Neural cell (in vitro differentiated cells): ENCODE measurements at regions not wholly inside any gene's neighbourhood (a gene's known extent, or its start where the extent isn't known, plus 50 kb on each side); places are given as distances from the start of the nearest gene placed in this dataset.

Experiments
- H2AFZ ChIP-seq: fragments of 200-600, 300-800 bp; sonication (generic), shearing (Covaris generic); 2 replicates; pipeline ENCODE4 v1.6.0; 2014; ENCODE audit warnings: low read depth, mild to moderate bottlenecking, antibody characterized with exemption, low read length, moderate library complexity
- H3F3A ChIP-seq: fragments of 200-600 bp; shearing (Covaris generic); 2 replicates; pipeline ENCODE4 v1.6.1; 2016; ENCODE audit warnings: mild to moderate bottlenecking, moderate library complexity, mixed read lengths, antibody characterized with exemption, low read length; ENCODE audit not compliant: insufficient read depth, poor library complexity, severe bottlenecking
- H3K27ac ChIP-seq: fragments of 200-600, 300-800 bp; sonication (generic), shearing (Covaris generic); 2 replicates; pipeline ENCODE4 v1.5.1; 2014; ENCODE audit warnings: mild to moderate bottlenecking, low read length, moderate library complexity
- H3K27me3 ChIP-seq: fragments of 300-800, 200-600 bp; sonication (generic), shearing (Covaris generic); 2 replicates; pipeline ENCODE4 v1.6.0; 2014; ENCODE audit warnings: mild to moderate bottlenecking, low read depth, low read length, moderate library complexity; ENCODE audit not compliant: insufficient read depth
- H3K36me3 ChIP-seq: fragments of 300-800, 200-600 bp; sonication (generic), shearing (Covaris generic); 2 replicates; pipeline ENCODE4 v1.5.1; 2014; ENCODE audit warnings: mild to moderate bottlenecking, antibody characterized with exemption, low read length, moderate library complexity; ENCODE audit not compliant: insufficient read depth
- H3K4me2 ChIP-seq: fragments of 300-800, 200-600 bp; sonication (generic), shearing (Covaris generic); 2 replicates; pipeline ENCODE4 v1.6.0; 2014; ENCODE audit warnings: mild to moderate bottlenecking, low read length
- H3K4me3 ChIP-seq: fragments of 300-800, 200-600 bp; sonication (generic), shearing (Covaris generic); 2 replicates; pipeline ENCODE4 v1.5.1; 2014; ENCODE audit warnings: mild to moderate bottlenecking, low read length, moderate library complexity
- H3K79me2 ChIP-seq: fragments of 200-600 bp; shearing (Covaris generic); replicated peaks from 2 replicates; pipeline ENCODE4 v1.6.0; 2014; ENCODE audit warnings: mild to moderate bottlenecking, low read length, moderate library complexity; ENCODE audit not compliant: insufficient read depth
- H3K9ac ChIP-seq: fragments of 300-800, 200-600 bp; sonication (generic), shearing (Covaris generic); 2 replicates; pipeline ENCODE4 v1.6.1; 2016; ENCODE audit warnings: mild to moderate bottlenecking, low read length, mixed read lengths
- H3K9me2 ChIP-seq: fragments of 200-600 bp; shearing (Covaris generic); 2 replicates; pipeline ENCODE4 v1.6.1; 2016; ENCODE audit warnings: mild to moderate bottlenecking, low read length, mixed read lengths; ENCODE audit not compliant: insufficient read depth
- H3K9me3 ChIP-seq: fragments of 200-600, 300-800 bp; sonication (generic), shearing (Covaris generic); 2 replicates; pipeline ENCODE4 v1.6.1; 2016; ENCODE audit warnings: mild to moderate bottlenecking, mixed run types, low read length, moderate library complexity, mixed read lengths
- H4K20me1 ChIP-seq: fragments of 200-600 bp; shearing (Covaris generic); 2 replicates; pipeline ENCODE4 v1.6.1; 2016; ENCODE audit warnings: mild to moderate bottlenecking, mixed run types; ENCODE audit not compliant: insufficient read depth
- EP300 ChIP-seq: fragments of 450-650 bp; conservative IDR thresholded peaks from 2 replicates; pipeline ENCODE4 v1.6.1; 2014; ENCODE audit warnings: antibody characterized with exemption, mild to moderate bottlenecking, moderate library complexity; ENCODE audit not compliant: poor library complexity, severe bottlenecking
- EZH2 ChIP-seq: fragments of 200-600, 300-800 bp; shearing (Covaris generic), sonication (generic); IDR thresholded peaks from 2 replicates; pipeline ENCODE4 v1.6.1; 2014; ENCODE audit warnings: antibody characterized with exemption, low read length, borderline replicate concordance, mild to moderate bottlenecking; ENCODE audit not compliant: insufficient read depth, poor library complexity, severe bottlenecking
- MXI1 ChIP-seq: fragments of 450-650 bp; conservative IDR thresholded peaks from 2 replicates; pipeline ENCODE4 v1.6.1; 2014; ENCODE audit warnings: antibody characterized with exemption, mild to moderate bottlenecking; ENCODE audit not compliant: poor library complexity, severe bottlenecking
- POLR2AphosphoS5 ChIP-seq: IDR thresholded peaks from 2 replicates; pipeline ENCODE4 v1.6.1; 2012
- RAD21 ChIP-seq: fragments of 450-650 bp; conservative IDR thresholded peaks from 2 replicates; pipeline ENCODE4 v1.6.1; 2014; ENCODE audit warnings: antibody characterized with exemption, mild to moderate bottlenecking, moderate library complexity
- SMC3 ChIP-seq: fragments of 450-650 bp; conservative IDR thresholded peaks from 2 replicates; pipeline ENCODE4 v1.6.1; 2014; ENCODE audit warnings: antibody characterized with exemption, mild to moderate bottlenecking, moderate library complexity; ENCODE audit not compliant: poor library complexity
- TAF1 ChIP-seq: IDR thresholded peaks from 2 replicates; pipeline ENCODE4 v1.6.1; 2012; ENCODE audit warnings: low read depth
- TF ChIP-seq, protein P1 (sequence below): IDR thresholded peaks from 2 replicates; pipeline ENCODE4 v1.6.1; 2012; ENCODE audit warnings: borderline replicate concordance
- TF ChIP-seq, protein P2 (sequence below): fragments of 450-650 bp; IDR thresholded peaks from 2 replicates; pipeline ENCODE4 v1.5.1; 2014; ENCODE audit warnings: antibody characterized with exemption, mild to moderate bottlenecking, moderate library complexity; ENCODE audit not compliant: poor library complexity, severe bottlenecking

DNA sequence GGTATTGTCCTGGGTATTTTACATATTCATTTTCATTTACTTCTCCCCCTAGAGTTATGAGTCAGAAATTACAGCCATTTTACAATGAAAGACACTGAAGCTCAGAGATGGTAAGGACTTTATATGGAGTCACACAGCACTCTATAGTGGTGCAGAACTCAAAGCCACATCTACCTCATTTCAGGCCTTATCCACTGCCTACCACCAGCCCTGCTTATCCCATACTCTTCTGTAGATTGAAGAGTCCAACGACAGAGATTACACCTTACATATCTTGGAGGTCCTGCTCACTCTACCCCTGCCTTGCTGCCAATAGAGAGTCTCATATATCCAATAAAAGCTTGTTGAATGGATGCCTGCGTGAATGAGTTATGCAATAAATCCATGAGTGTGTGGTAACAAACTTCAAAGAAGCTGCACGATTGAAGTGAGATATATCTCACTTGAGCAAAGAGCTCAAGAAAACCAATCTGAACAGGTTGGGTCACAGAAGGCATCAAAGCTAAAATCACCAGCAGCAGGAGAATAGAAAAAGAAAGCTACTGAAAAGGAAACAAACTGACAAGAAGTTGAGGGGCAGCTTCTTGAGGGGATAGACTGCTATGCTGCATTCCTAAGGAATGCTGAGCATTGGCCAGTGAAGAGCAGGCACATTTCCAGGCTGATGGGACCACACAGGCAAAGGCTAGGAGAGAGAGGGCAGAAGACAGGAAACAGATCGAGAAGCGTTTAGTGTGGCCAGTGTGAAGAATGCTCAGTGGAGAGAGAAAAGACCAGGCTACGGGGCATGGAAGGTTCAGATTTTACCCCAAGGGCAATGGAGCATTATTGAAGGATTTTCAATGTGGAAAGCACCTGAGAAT lies 585.6 kb downstream of the DHX35 start:
- Histone ChIP-seq H3K9me2 (no peaks in the 10 kb centered on the region), H3K4me3 (no peak overlapping the region), H3K9ac (no peak overlapping the region), H3K27ac (no peak overlapping the region), H3K9me3 (no peaks in the 10 kb centered on the region), H3K27me3 (no peaks in the 10 kb centered on the region), H3K4me2 (no peak overlapping the region), H3K36me3 (no peaks in the 10 kb centered on the region), H4K20me1 (no peaks in the 10 kb centered on the region), H3F3A (peaks cover 3% of the 10 kb centered on the region), H3K79me2 (no peaks in the 10 kb centered on the region), H2AFZ (no peak overlapping the region)
- TF ChIP-seq TAF1 (no peak), MXI1 (no peak), RAD21 (no peak)

DNA sequence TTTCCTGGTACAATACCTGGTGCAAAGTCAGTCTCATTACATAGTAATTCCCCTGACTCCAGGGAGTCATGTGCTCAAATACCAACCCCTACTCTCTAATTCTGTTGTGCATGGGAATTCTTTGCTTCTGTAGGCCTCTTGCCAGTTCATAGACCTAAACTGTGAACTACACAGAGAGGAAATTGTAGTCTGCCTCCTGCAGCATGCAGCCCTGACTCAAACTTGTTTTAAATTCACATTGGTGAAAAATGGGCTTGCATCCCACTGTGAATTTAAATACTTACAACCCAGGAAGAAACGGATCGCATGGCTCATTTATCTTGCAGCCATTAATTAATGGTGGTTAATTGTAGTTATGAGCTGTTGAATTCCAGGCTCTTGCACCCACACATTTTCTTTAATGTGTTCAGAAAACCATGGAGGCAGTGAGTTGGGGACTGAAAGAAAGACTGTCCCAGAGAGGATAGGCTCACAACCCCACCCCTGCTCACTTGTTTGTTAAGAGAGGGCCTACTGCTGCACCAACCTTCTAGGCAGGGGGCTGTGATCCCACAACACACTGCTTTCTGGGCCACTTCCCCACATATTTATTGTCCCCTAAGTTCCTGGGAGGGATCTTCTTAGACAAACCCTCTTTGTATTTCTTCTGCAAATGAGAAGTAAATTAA lies 579.1 kb downstream of the DHX35 start:
- no peak overlapping the region for H2AFZ ChIP-seq

More for the DNA sequence above, 579.1 kb downstream of the DHX35 start:
- no peaks in the 10 kb centered on the region for H3K79me2 ChIP-seq
- no peak overlapping the region for H3K27ac ChIP-seq
- no peak overlapping the region for H3K9ac ChIP-seq
- no peak overlapping the region for H3K4me3 ChIP-seq
- no peaks in the 10 kb centered on the region for H3K36me3 ChIP-seq
- no peaks in the 10 kb centered on the region for H3K27me3 ChIP-seq
- no peaks in the 10 kb centered on the region for H4K20me1 ChIP-seq
- TF ChIP-seq MXI1, result no peak
- TF ChIP-seq EZH2, result no peak
- no peak for TF ChIP-seq EP300
- TF ChIP-seq, protein P1, sequence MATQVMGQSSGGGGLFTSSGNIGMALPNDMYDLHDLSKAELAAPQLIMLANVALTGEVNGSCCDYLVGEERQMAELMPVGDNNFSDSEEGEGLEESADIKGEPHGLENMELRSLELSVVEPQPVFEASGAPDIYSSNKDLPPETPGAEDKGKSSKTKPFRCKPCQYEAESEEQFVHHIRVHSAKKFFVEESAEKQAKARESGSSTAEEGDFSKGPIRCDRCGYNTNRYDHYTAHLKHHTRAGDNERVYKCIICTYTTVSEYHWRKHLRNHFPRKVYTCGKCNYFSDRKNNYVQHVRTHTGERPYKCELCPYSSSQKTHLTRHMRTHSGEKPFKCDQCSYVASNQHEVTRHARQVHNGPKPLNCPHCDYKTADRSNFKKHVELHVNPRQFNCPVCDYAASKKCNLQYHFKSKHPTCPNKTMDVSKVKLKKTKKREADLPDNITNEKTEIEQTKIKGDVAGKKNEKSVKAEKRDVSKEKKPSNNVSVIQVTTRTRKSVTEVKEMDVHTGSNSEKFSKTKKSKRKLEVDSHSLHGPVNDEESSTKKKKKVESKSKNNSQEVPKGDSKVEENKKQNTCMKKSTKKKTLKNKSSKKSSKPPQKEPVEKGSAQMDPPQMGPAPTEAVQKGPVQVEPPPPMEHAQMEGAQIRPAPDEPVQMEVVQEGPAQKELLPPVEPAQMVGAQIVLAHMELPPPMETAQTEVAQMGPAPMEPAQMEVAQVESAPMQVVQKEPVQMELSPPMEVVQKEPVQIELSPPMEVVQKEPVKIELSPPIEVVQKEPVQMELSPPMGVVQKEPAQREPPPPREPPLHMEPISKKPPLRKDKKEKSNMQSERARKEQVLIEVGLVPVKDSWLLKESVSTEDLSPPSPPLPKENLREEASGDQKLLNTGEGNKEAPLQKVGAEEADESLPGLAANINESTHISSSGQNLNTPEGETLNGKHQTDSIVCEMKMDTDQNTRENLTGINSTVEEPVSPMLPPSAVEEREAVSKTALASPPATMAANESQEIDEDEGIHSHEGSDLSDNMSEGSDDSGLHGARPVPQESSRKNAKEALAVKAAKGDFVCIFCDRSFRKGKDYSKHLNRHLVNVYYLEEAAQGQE, result no peak
- TF ChIP-seq, protein P2, sequence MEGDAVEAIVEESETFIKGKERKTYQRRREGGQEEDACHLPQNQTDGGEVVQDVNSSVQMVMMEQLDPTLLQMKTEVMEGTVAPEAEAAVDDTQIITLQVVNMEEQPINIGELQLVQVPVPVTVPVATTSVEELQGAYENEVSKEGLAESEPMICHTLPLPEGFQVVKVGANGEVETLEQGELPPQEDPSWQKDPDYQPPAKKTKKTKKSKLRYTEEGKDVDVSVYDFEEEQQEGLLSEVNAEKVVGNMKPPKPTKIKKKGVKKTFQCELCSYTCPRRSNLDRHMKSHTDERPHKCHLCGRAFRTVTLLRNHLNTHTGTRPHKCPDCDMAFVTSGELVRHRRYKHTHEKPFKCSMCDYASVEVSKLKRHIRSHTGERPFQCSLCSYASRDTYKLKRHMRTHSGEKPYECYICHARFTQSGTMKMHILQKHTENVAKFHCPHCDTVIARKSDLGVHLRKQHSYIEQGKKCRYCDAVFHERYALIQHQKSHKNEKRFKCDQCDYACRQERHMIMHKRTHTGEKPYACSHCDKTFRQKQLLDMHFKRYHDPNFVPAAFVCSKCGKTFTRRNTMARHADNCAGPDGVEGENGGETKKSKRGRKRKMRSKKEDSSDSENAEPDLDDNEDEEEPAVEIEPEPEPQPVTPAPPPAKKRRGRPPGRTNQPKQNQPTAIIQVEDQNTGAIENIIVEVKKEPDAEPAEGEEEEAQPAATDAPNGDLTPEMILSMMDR, result no peak
- no peak for TF ChIP-seq SMC3
- no peak for TF ChIP-seq POLR2AphosphoS5
- no peak for TF ChIP-seq RAD21
- no peaks in the 10 kb centered on the region for H3K9me2 ChIP-seq
- H3K4me2 ChIP-seq, result no peak overlapping the region
- no peaks in the 10 kb centered on the region for H3K9me3 ChIP-seq
- H3F3A ChIP-seq, result no peaks in the 10 kb centered on the region
